ENCODE measurements at regions not wholly inside any gene's neighbourhood (a gene's known extent, or its start where the extent isn't known, plus 50 kb on each side); places are given as distances from the start of the nearest gene placed in this dataset.

DNA sequence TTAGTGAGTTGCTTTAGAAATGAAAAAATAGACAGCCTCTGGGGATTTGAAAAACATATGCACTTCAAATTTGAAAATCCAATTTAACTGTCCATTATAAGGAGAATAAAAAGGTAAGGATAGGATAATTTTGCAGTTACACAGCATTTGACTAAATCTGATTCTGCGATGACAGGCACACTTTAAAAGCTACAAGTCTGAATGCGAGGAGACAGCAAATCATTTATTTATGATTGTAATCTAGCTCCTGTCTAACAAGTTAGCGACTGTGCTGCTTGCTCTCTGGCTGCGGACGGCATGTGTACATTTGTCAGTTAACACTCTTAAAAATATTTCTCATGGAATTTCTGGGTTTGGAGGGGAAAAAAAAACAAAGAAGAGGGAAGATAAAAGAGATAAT lies 514.8 kb downstream of the MN1 start:
- Histone ChIP-seq H3K4ac (replicated peaks; ENCODE audit: insufficient read length, low read depth, low read length) (no peak overlapping the region), H4K8ac (ENCODE audit: extremely low read depth, insufficient read depth, low read length) (no peak overlapping the region), H2BK120ac (replicated peaks; ENCODE audit: low read depth, low read length) (no peak overlapping the region), H3K23ac (ENCODE audit: insufficient read length) (no peak overlapping the region), H3K18ac (ENCODE audit: extremely low read depth, low read length) (no peak overlapping the region), H2AFZ (ENCODE audit: low read length) (no peak overlapping the region), H3K27me3 (replicated peaks in 1 of 4; ENCODE audit: control insufficient read depth in 3 of 4, extremely low read depth in 1 of 4, insufficient read depth in 3 of 4, low read length in 3 of 4) (no peaks in the 10 kb centered on the region), H2BK5ac (ENCODE audit: low read depth, low read length) (no peak overlapping the region), H3K9ac (replicated peaks in 1 of 4; ENCODE audit: extremely low read depth in 1 of 4, low read depth in 3 of 4, low read length in 3 of 4) (no peak overlapping the region), H2AK5ac (ENCODE audit: low read depth, low read length) (no peak overlapping the region), H3K79me1 (ENCODE audit: low read depth, low read length) (no peaks in the 10 kb centered on the region), H3K56ac (replicated peaks; ENCODE audit: insufficient read length, low read depth, low read length) (no peak overlapping the region), H4K91ac (replicated peaks; ENCODE audit: insufficient read length, low read length) (no peak overlapping the region), H3K36me3 (ENCODE audit: control insufficient read depth in 2 of 4, insufficient read depth in 4 of 4, low read length in 3 of 4) (no peaks in the 10 kb centered on the region), H3K4me2 (ENCODE audit: insufficient read depth in 1 of 2, low read depth in 2 of 2, low read length in 2 of 2) (no peak overlapping the region), H3K4me3 (ENCODE audit: extremely low read depth in 1 of 4, insufficient read depth in 2 of 4, low read depth in 3 of 4, low read length in 4 of 4) (no peak overlapping the region), H3K23me2 (ENCODE audit: low read depth, low read length) (peaks cover 4% of the 10 kb centered on the region; the same call in 1 of the 2 replicates), H4K20me1 (replicated peaks in 1 of 2; ENCODE audit: control insufficient read depth in 1 of 2, insufficient read depth in 2 of 2, low read length in 2 of 2) (no peaks in the 10 kb centered on the region), H3K4me1 (replicated peaks in 1 of 4; ENCODE audit: control insufficient read depth in 3 of 4, insufficient read depth in 4 of 4, low read length in 3 of 4) (no peaks in the 10 kb centered on the region; a peak in 1 of 7 replicates), H3K9me3 (ENCODE audit: insufficient read depth in 2 of 2, low read depth in 1 of 2, low read length in 1 of 2) (peaks cover 2 to 6% of the 10 kb centered on the region in 2 experiments; a peak in 1 of 4 replicates), H3K14ac (ENCODE audit: insufficient read length) (no peak overlapping the region), H3K79me2 (ENCODE audit: control insufficient read depth in 1 of 2, insufficient read depth in 2 of 2, low read length in 2 of 2) (no peaks in the 10 kb centered on the region), H4K5ac (ENCODE audit: insufficient read length, low read depth, low read length) (no peak overlapping the region), H2BK12ac (ENCODE audit: low read depth, low read length) (no peak overlapping the region), H3K27ac (ENCODE audit: low read depth, low read length) (no peak overlapping the region), H2BK15ac (ENCODE audit: low read length) (no peak overlapping the region), H2BK20ac (ENCODE audit: low read length) (no peak overlapping the region)
- no peak for FAIRE-seq
- DNase-seq (ENCODE audit: low read depth in 1 of 2, low spot score in 2 of 2), result no peak
- POLR2A ChIA-PET (ENCODE audit: partially characterized antibody), result no interaction called here
- CTCF ChIA-PET (ENCODE audit: partially characterized antibody), result no interaction called here
- 91% methylated on average over 5 of the region's 5 CpGs; no CpG with 5 or more reads in 1 of the 2 experiments for WGBS, 2 experiments (ENCODE audit: extremely low coverage in 1 of 2, insufficient coverage in 1 of 2, insufficient read length in 1 of 2, insufficient replicate concordance in 2 of 2, low coverage in 1 of 2, low lambda C conversion rate in 2 of 2, missing lambda C conversion rate in 1 of 2)
- TF ChIP-seq TEAD4 (IDR thresholded peaks at IDR 0.05; ENCODE audit: low read depth, low read length) (no peak), CTBP2 (IDR thresholded peaks at IDR 0.05; ENCODE audit: borderline replicate concordance, insufficient read depth, insufficient read length, low read length) (no peak), TCF12 (IDR thresholded peaks at IDR 0.05; ENCODE audit: low read depth, low read length) (no peak), NANOG (IDR thresholded peaks at IDR 0.05; ENCODE audit: insufficient read depth, low read depth, low read length, poor library complexity, severe bottlenecking) (no peak)

Data from H1 (cell line).